ENCODE measurements at regions not wholly inside any gene's neighbourhood (a gene's known extent, or its start where the extent isn't known, plus 50 kb on each side); places are given as distances from the start of the nearest gene placed in this dataset.

DNA sequence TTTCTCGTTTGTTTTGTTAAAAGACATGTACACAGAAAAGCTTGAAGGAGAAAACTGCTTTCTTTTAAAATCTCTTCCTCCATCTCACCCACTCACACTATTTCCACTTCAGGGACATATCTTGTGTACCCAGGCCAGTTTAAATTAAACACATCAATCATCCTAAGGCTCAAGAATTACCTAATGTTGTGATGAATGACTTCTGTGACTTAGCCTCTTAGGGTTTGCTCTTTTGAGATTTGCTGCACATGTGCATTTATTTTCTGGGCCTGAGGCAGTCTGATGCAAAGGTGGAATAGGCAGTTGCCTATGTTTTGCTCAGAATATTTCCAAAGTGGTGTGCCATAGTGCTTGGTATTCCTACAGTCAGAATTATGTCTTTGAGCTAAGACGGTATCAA is 439.9 kb upstream of the CHD1 start:
- Histone ChIP-seq H3K27me3 (ENCODE audit: insufficient read depth) (no peaks in the 10 kb centered on the region), H3K79me2 (ENCODE audit: insufficient read depth) (no peaks in the 10 kb centered on the region), H3K9ac (no peak overlapping the region), H3K4me3 (ENCODE audit: low read depth in 2 of 2, low read length in 1 of 2) (no peak overlapping the region), H3K4me2 (no peak overlapping the region), H3K9me3 (no peaks in the 10 kb centered on the region), H2AFZ (ENCODE audit: low read depth) (no peak overlapping the region), H3K27ac (ENCODE audit: low read depth in 2 of 2, low read length in 1 of 2) (no peak overlapping the region), H3K4me1 (ENCODE audit: control insufficient read depth in 1 of 2, insufficient read depth in 2 of 2, low read depth in 1 of 2, low read length in 1 of 2) (no peaks in the 10 kb centered on the region), H3K9me2 (no peaks in the 10 kb centered on the region), H4K20me1 (ENCODE audit: insufficient read depth) (no peaks in the 10 kb centered on the region), H3F3A (replicated peaks; ENCODE audit: insufficient read depth) (no peaks in the 10 kb centered on the region), H3K36me3 (replicated peaks in 1 of 2; ENCODE audit: control insufficient read depth in 1 of 2, insufficient read depth in 2 of 2, low read length in 1 of 2) (no peaks in the 10 kb centered on the region)
- ChIA-PET CTCF (no interaction called here), POLR2A (no interaction called here)
- 2% methylated on average over 2 of the region's 2 CpGs for WGBS (ENCODE audit: low lambda C conversion rate)
- no peak for DNase-seq
- TF ChIP-seq, protein P1, sequence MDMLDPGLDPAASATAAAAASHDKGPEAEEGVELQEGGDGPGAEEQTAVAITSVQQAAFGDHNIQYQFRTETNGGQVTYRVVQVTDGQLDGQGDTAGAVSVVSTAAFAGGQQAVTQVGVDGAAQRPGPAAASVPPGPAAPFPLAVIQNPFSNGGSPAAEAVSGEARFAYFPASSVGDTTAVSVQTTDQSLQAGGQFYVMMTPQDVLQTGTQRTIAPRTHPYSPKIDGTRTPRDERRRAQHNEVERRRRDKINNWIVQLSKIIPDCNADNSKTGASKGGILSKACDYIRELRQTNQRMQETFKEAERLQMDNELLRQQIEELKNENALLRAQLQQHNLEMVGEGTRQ (IDR thresholded peaks at IDR 0.05; ENCODE audit: borderline replicate concordance, low read depth, low read length), result no peak
- TF ChIP-seq RXRA (IDR thresholded peaks at IDR 0.05; ENCODE audit: borderline replicate concordance, low read depth) (no peak), YY1 (IDR thresholded peaks at IDR 0.05; ENCODE audit: low read depth) (no peak), GATA2 (CRISPR knock-in tag; IDR thresholded peaks at IDR 0.05) (no peak), NRF1 (IDR thresholded peaks at IDR 0.05; ENCODE audit: low read depth, low read length) (no peak), NFIC (IDR thresholded peaks at IDR 0.05; ENCODE audit: borderline replicate concordance) (no peak), JUND (IDR thresholded peaks at IDR 0.05) (no peak), GABPA (IDR thresholded peaks at IDR 0.05; ENCODE audit: low read depth) (no peak), CHD2 (IDR thresholded peaks at IDR 0.05; ENCODE audit: low read length, partially characterized antibody) (no peak)
- TF ChIP-seq, protein P2, sequence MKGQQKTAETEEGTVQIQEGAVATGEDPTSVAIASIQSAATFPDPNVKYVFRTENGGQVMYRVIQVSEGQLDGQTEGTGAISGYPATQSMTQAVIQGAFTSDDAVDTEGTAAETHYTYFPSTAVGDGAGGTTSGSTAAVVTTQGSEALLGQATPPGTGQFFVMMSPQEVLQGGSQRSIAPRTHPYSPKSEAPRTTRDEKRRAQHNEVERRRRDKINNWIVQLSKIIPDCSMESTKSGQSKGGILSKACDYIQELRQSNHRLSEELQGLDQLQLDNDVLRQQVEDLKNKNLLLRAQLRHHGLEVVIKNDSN (IDR thresholded peaks at IDR 0.05; ENCODE audit: borderline replicate concordance, low read depth), result no peak

DNA sequence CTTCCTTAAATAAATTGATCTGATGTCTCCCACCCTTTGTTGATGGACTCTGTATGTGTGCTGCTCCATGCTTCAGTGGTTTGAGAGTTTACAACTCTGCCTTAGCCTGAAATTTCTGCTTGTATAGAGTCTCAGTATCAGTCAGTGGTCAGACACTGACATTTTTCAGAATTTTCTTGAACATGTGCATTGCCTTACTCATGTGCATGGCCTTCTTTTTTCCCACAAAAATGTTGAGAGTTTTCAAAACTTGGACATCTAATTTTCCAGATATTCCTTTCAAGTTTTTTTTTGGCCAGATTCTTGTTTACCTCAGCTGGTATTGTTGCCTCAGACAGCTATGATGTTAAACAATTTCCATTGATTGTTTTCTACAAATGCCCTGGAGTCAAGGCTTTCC is 427.1 kb upstream of the CHD1 start:
- no peaks in the 10 kb centered on the region for H3K27me3 ChIP-seq (ENCODE audit: insufficient read depth)
- no peaks in the 10 kb centered on the region for H3K9me3 ChIP-seq
- H3K4me2 ChIP-seq, result no peak overlapping the region
- H2AFZ ChIP-seq (ENCODE audit: low read depth), result no peak overlapping the region
- H3K9me2 ChIP-seq, result no peaks in the 10 kb centered on the region
- no peak overlapping the region for H3K4me3 ChIP-seq (ENCODE audit: low read depth in 2 of 2, low read length in 1 of 2)
- ChIA-PET CTCF (no interaction called here), POLR2A (no interaction called here)
- no peak for TF ChIP-seq NRF1 (IDR thresholded peaks at IDR 0.05; ENCODE audit: low read depth, low read length)
- no peaks in the 10 kb centered on the region for H4K20me1 ChIP-seq (ENCODE audit: insufficient read depth)
- no peaks in the 10 kb centered on the region for H3K79me2 ChIP-seq (ENCODE audit: insufficient read depth)
- H3K9ac ChIP-seq, result no peak overlapping the region
- no peaks in the 10 kb centered on the region for H3K36me3 ChIP-seq (replicated peaks in 1 of 2; ENCODE audit: control insufficient read depth in 1 of 2, insufficient read depth in 2 of 2, low read length in 1 of 2)
- DNase-seq, result no peak
- no peak overlapping the region for H3K27ac ChIP-seq (ENCODE audit: low read depth in 2 of 2, low read length in 1 of 2)
- no peaks in the 10 kb centered on the region for H3K4me1 ChIP-seq (ENCODE audit: control insufficient read depth in 1 of 2, insufficient read depth in 2 of 2, low read depth in 1 of 2, low read length in 1 of 2)
- no peaks in the 10 kb centered on the region for H3F3A ChIP-seq (replicated peaks; ENCODE audit: insufficient read depth)

DNA sequence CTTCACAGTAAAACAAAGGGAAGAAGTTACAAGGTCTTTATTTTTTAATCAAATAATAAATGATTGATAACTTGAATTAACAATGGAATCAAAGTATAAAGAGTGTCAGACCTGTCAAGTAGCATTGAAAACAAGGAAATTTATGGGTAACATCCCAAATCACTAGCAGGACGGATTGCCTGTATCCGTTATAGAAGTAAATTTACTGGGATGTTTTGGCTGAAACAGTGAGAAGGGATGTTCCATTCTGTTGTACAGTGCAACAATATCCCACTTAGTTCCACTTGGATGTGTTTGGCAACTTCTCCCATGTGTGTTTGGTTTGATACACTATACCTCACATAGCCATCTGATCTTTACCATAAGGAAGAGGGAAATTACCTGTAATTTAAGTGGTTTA is 421.0 kb upstream of the CHD1 start:
- ChIA-PET POLR2A (no interaction called here), CTCF (no interaction called here)
- no peaks in the 10 kb centered on the region for H3F3A ChIP-seq (replicated peaks; ENCODE audit: insufficient read depth)

More for the DNA sequence above, 421.0 kb upstream of the CHD1 start:
- H3K9me3 ChIP-seq, result no peaks in the 10 kb centered on the region; the same call in 1 of the 2 replicates
- no peak for DNase-seq
- H4K20me1 ChIP-seq (ENCODE audit: insufficient read depth), result no peaks in the 10 kb centered on the region
- H3K79me2 ChIP-seq (ENCODE audit: insufficient read depth), result no peaks in the 10 kb centered on the region
- no peak overlapping the region for H2AFZ ChIP-seq (ENCODE audit: low read depth)
- 11% methylated on average over 2 of the region's 2 CpGs for WGBS (ENCODE audit: low lambda C conversion rate)
- no peak overlapping the region for H3K9ac ChIP-seq
- no peaks in the 10 kb centered on the region for H3K9me2 ChIP-seq
- H3K27me3 ChIP-seq (ENCODE audit: insufficient read depth), result no peaks in the 10 kb centered on the region
- no peak overlapping the region for H3K4me2 ChIP-seq
- no peaks in the 10 kb centered on the region for H3K36me3 ChIP-seq (replicated peaks in 1 of 2; ENCODE audit: control insufficient read depth in 1 of 2, insufficient read depth in 2 of 2, low read length in 1 of 2)
- no peak overlapping the region for H3K27ac ChIP-seq (ENCODE audit: low read depth in 2 of 2, low read length in 1 of 2)
- no peaks in the 10 kb centered on the region for H3K4me1 ChIP-seq (ENCODE audit: control insufficient read depth in 1 of 2, insufficient read depth in 2 of 2, low read depth in 1 of 2, low read length in 1 of 2)
- TF ChIP-seq, protein P3, sequence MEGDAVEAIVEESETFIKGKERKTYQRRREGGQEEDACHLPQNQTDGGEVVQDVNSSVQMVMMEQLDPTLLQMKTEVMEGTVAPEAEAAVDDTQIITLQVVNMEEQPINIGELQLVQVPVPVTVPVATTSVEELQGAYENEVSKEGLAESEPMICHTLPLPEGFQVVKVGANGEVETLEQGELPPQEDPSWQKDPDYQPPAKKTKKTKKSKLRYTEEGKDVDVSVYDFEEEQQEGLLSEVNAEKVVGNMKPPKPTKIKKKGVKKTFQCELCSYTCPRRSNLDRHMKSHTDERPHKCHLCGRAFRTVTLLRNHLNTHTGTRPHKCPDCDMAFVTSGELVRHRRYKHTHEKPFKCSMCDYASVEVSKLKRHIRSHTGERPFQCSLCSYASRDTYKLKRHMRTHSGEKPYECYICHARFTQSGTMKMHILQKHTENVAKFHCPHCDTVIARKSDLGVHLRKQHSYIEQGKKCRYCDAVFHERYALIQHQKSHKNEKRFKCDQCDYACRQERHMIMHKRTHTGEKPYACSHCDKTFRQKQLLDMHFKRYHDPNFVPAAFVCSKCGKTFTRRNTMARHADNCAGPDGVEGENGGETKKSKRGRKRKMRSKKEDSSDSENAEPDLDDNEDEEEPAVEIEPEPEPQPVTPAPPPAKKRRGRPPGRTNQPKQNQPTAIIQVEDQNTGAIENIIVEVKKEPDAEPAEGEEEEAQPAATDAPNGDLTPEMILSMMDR (IDR thresholded peaks at IDR 0.05), result no peak
- TF ChIP-seq TEAD4 (IDR thresholded peaks at IDR 0.05; ENCODE audit: borderline replicate concordance, insufficient read depth) (no peak), FOXJ3 (CRISPR knock-in tag; IDR thresholded peaks at IDR 0.05) (no peak), GABPA (IDR thresholded peaks at IDR 0.05; ENCODE audit: low read depth) (no peak), JUND (IDR thresholded peaks at IDR 0.05) (no peak)
- TF ChIP-seq, protein P1 (IDR thresholded peaks at IDR 0.05; ENCODE audit: borderline replicate concordance, low read depth, low read length), result no peak
- TF ChIP-seq, protein P4, sequence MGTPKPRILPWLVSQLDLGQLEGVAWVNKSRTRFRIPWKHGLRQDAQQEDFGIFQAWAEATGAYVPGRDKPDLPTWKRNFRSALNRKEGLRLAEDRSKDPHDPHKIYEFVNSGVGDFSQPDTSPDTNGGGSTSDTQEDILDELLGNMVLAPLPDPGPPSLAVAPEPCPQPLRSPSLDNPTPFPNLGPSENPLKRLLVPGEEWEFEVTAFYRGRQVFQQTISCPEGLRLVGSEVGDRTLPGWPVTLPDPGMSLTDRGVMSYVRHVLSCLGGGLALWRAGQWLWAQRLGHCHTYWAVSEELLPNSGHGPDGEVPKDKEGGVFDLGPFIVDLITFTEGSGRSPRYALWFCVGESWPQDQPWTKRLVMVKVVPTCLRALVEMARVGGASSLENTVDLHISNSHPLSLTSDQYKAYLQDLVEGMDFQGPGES (IDR thresholded peaks at IDR 0.05; ENCODE audit: low read depth, low read length), result no peak
- H3K4me3 ChIP-seq (ENCODE audit: low read depth in 2 of 2, low read length in 1 of 2), result no peak overlapping the region

Data from SK-N-SH (cell line).